ENCODE measurements at regions not wholly inside any gene's neighbourhood (a gene's known extent, or its start where the extent isn't known, plus 50 kb on each side); places are given as distances from the start of the nearest gene placed in this dataset.
A peak's percentile ranks its signal among the peaks of the same experiment; 100 is the strongest.
"Not testable (repeated sequence)": the region's sequence is repeated elsewhere in the genome, so short reads cannot be mapped to it uniquely, and the experiment has no call there.

GRCh38 chr11:79670882-79671281 is 230.1 kb upstream of the TENM4 start:
- DNase-seq: no peak

DNA sequence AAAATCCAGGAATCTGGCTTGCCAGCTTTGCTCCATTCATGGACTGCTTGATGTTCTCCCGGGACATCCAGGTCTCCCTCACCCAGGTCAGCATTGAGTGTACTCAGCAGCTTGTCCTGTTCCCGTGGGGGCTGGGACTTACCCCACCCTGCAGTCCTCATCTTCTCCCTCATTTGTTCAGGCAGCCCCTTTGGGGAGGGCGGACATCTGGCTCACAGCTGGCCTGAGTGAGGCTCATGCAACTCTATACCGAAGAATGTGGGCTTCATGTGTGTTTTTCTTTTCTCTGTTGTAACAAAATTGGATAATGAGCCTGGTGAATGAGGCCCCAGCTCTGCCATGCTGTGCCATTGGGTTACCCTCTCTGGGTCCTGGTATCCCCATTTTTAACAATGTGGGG is 227.7 kb upstream of the TENM4 start:
- no peak for DNase-seq

GRCh38 chr11:79667380-79667779 is 226.6 kb upstream of the TENM4 start:
- no peak for DNase-seq

- DNase-seq: no peak
Observed at GRCh38 chr11:79663017-79663416, 222.2 kb upstream of the TENM4 start.

GRCh38 chr11:79661373-79661772 is 220.5 kb upstream of the TENM4 start:
- DNase-seq: no peak

- DNase-seq: no peak
Observed at GRCh38 chr11:79648766-79649520, 208.1 kb upstream of the TENM4 start.

DNA sequence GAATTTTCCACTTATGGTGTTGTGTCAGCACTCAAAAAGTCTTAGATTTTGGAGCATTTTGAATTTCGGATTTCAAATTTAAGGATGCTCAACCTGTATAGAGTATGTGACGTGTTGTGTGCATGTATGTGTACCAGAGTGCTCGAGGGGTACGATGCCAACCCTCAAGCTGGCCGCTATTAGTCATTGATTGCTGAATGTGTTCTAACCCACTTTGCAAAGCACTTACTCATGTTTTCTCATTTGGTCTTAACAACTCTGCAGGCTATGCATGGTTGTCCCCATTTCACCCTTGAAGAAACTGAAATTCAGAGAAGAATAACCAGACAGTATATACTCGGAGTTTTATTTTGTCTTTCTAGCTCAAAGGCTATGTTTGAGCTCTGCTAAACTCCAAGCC is 196.4 kb upstream of the TENM4 start:
- DNase-seq: no peak

GRCh38 chr11:79634905-79635304 is 194.1 kb upstream of the TENM4 start:
- no peak for DNase-seq

DNA sequence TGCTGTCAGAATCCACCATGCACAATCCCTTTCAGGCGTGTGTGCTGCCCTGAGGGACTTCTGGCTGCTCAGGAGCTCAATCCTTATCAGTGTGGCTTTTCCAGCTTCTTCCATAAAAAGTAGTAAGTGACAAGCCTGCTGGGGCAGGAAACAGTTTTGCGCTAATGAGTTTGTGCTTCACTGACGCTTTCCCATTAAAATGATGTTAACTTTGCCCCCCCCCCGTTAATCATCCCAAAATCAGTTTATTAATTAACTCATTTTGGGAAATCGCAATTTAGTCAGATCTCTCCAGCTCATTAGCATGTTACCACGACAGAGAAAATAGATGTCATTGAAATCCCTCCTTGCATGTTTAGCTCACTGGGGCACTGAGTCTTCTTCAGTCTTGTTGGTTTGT is 186.5 kb upstream of the TENM4 start:
- no peak for DNase-seq

GRCh38 chr11:79626135-79627075 is 185.6 kb upstream of the TENM4 start:
- peak; percentile 29 for DNase-seq

GRCh38 chr11:79623375-79623774 is 182.5 kb upstream of the TENM4 start:
- no peak for DNase-seq

DNA sequence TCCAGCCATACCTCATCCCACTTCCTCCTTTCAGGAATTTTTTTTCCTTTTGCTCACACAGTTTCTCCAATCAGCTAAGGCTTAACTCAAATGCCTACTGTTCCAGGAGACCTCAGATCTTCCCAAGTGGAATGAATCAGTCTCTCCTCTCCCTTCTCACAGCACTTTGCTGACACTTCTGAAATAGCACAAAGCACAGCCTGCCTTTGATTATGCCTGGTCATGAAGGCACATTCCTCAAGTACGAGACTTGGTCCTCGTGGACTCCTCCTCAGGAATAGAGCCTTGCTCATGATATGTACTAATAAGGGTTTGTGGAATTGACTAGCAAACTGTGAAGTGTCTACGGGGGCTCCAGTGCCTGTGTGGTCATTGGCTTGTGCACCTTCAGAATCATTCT is 176.7 kb upstream of the TENM4 start:
- peak; percentile 31 for DNase-seq

- no peak for DNase-seq
Observed at GRCh38 chr11:79616392-79616851, 175.6 kb upstream of the TENM4 start.

- no peak for DNase-seq
Observed at GRCh38 chr11:79615425-79615824, 174.6 kb upstream of the TENM4 start.

- DNase-seq: no peak
Observed at GRCh38 chr11:79610678-79611077, 169.8 kb upstream of the TENM4 start.

- no peak for DNase-seq
Observed at GRCh38 chr11:79610139-79610538, 169.3 kb upstream of the TENM4 start.

DNA sequence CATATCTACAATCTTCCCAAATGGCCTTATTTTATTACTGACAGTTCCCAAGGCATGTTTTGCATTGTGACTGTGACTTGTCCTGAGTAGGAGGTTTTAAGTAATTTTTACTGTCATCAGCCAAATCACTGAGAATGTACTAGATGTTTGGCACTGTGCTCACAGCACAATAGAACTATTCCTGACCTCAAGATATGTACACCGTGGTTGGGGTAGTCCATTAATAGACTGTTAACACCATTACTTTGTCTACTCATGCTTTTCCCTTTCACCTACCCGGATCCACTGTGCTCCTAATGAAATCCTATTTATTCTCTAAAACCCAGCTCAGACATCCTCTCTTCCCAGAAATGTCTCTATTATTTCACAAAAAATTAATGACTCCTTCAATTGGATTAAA is 168.7 kb upstream of the TENM4 start:
- DNase-seq: no peak

DNA sequence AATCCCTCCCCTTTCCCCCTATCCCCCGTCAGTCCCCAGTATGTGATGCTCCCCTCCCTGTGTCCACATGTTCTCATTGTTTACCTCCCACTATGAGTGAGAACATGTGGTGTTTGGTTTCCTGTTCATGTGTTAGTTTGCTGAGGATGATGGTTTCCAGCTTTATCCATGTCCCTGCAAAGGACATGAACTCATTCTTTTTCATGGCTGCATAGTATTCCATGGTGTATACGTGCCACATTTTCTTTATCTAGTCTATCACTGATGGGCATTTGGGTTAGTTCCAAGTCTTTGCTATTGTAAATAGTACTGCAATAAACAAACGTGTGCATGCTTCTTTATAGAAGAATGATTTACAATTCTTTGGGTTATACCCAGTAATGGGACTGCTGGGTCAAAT is 165.6 kb upstream of the TENM4 start:
- DNase-seq: not testable (repeated sequence)

DNA sequence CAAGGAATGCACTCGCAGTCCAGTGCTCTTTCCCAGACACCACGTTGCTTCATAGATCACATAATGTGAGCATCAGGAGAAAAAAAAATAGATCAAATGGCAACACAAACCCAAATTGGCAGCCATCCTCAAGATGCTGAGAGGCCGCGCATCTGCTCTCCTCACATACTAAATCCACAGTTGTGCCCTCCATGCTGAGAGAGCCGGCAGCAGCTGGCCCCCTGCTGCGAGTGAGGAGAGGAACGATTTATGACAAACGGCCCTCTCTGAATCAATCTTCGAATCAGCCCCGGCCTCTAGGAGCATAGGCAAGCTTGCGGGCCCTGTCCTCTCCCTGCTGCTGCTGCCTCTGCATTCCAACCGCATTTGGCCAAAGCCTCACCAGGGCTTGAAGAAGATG is 159.9 kb upstream of the TENM4 start:
- DNase-seq: peak; percentile 47

- DNase-seq: no peak
Observed at GRCh38 chr11:79594834-79595233, 154.0 kb upstream of the TENM4 start.

- DNase-seq: no peak
Observed at GRCh38 chr11:79592824-79593223, 152.0 kb upstream of the TENM4 start.

DNA sequence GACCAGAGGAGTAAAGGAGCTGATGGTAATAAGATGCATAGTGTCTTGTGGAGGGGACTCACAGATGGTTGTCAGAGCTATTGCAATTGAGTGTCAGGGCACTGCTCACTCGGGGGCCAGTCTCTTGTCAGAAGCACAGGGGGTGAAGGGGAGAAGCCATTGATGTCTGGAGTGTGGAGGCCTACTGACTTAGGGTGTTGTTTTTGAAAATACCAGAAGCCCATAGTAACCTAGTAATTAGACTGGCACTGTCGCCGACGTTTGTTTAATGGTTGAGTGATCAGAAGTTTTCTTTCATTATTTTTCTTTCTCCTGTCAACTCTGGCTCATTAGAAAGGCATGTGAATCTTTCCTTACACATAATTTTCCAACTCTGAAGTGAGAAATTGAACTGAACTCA is 151.6 kb upstream of the TENM4 start:
- no peak for DNase-seq

GRCh38 chr11:79582434-79582833 is 141.6 kb upstream of the TENM4 start:
- DNase-seq: no peak

GRCh38 chr11:79579063-79579462 is 138.2 kb upstream of the TENM4 start:
- DNase-seq: no peak

Data from fibroblast of skin of right biceps (primary cell).